ENCODE measurements at regions not wholly inside any gene's neighbourhood (a gene's known extent, or its start where the extent isn't known, plus 50 kb on each side); places are given as distances from the start of the nearest gene placed in this dataset.

DNA sequence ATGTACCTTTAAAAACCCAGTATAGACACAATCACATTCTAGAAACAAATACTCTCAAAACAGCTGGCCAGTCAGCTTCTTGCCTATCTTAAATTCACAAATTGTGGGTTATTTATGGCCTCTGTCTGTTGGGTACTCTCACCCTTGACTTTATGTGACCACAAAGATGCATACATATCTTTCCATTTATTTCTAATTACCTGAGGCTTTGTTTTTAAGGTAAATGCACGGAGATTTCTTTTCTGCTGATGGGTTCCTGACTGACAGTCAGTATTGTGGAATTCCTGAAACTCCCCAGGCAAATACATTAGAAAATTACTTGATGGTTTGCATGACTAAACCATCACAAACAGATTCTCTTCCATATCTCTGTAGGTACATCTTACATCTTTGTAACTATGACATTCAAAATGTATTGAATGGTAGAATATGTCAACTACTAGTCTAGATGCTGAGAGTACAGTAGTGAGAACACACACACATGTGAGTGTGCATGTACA, 107.7 kb downstream of the EDEM1 start:
- intact Hi-C loops (cut with micrococcal nuclease), result no loop called here
- Histone ChIP-seq H3K4me1 (ENCODE audit: insufficient read depth, low read length) (no peaks in the 10 kb centered on the region), H3K27me3 (ENCODE audit: insufficient read depth, low read length) (no peaks in the 10 kb centered on the region), H3K27ac (ENCODE audit: low read depth, low read length) (no peak overlapping the region), H3K36me3 (ENCODE audit: insufficient read depth, low read length) (no peaks in the 10 kb centered on the region), H3K4me3 (ENCODE audit: low read length in 2 of 2) (no peak overlapping the region), H3K9me3 (ENCODE audit: control insufficient read depth in 1 of 2, low read length in 2 of 2) (no peaks in the 10 kb centered on the region)
- Mint-ChIP-seq H3K4me1 (peaks cover 0 to 1% (median 0%) of the 10 kb centered on the region in 4 donors), H3K9me3 (no peaks in the 10 kb centered on the region), H3K4me3 (no peak overlapping the region), H3K27ac (no peak overlapping the region), H3K27me3 (peaks cover 6 to 7% of the 10 kb centered on the region in 2 donors), H3K36me3 (no peaks in the 10 kb centered on the region)
- no peak for DNase-seq
- CTCF ChIA-PET (ENCODE audit: partially characterized antibody), result no interaction called here
- POLR2A ChIA-PET (ENCODE audit: partially characterized antibody), result no interaction called here

DNA sequence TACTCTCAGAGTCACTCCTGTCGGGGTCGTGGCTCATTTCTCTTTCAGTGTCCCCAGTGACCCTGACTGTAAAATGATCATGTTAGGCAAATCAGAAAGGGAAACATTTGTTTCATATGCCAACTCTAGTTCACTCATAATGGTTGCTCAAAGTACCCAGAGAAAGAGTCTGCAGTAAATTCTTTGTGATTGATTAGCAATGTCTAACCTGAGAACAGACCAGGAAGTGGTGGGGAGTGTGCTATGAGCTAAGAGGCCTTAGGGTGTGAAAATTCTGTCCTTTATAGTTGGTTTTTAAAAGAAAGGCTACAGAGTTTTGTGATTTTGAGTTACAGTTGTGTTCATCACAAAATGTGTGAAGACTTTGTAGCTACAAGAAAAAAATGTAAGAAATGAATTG, 108.9 kb downstream of the EDEM1 start:
- ChIA-PET CTCF (ENCODE audit: partially characterized antibody) (interaction anchor here (1.3 kb wide), 1 partner anchor 9 kb away, joined by 4 read pairs; no protein-coding TSS in a partner anchor), POLR2A (ENCODE audit: partially characterized antibody) (no interaction called here)
- Mint-ChIP-seq H3K9me3 (no peaks in the 10 kb centered on the region), H3K27ac (no peak overlapping the region), H3K27me3 (peaks cover 6 to 7% of the 10 kb centered on the region in 2 donors), H3K4me1 (peaks cover 0 to 1% (median 0%) of the 10 kb centered on the region in 4 donors), H3K36me3 (no peaks in the 10 kb centered on the region), H3K4me3 (no peak overlapping the region)
- no peaks in the 10 kb centered on the region for H3K27me3 ChIP-seq (ENCODE audit: insufficient read depth, low read length)
- H3K27ac ChIP-seq (ENCODE audit: low read depth, low read length), result no peak overlapping the region
- no peak for DNase-seq
- H3K36me3 ChIP-seq (ENCODE audit: insufficient read depth, low read length), result no peaks in the 10 kb centered on the region
- H3K9me3 ChIP-seq (ENCODE audit: control insufficient read depth in 1 of 2, low read length in 2 of 2), result no peaks in the 10 kb centered on the region
- intact Hi-C loops (cut with micrococcal nuclease), result no loop called here
- H3K4me3 ChIP-seq (ENCODE audit: low read length in 2 of 2), result no peak overlapping the region
- H3K4me1 ChIP-seq (ENCODE audit: insufficient read depth, low read length), result no peaks in the 10 kb centered on the region

DNA sequence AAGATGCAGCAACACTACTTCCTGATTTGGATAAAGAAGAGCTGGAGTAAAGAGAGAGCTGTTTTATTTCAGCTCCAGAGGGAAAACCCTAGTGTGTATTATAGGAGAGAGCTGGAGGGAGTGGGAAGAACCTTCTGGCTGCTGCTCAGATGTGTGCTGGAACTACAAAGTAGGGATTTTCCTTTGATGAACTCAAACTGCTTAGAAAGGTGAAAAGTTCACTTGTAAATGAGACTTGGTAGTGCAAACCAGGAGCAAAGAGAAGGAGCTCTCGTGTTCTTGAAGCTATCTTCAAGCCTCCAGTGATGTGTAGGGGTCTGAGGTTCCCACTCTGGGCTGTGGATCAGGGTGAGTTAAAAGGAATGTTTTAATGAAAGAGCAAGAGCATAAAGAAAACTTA, 110.4 kb downstream of the EDEM1 start:
- POLR2A ChIA-PET (ENCODE audit: partially characterized antibody), result no interaction called here
- Histone ChIP-seq H3K36me3 (ENCODE audit: insufficient read depth, low read length) (no peaks in the 10 kb centered on the region), H3K9me3 (ENCODE audit: control insufficient read depth in 1 of 2, low read length in 2 of 2) (no peaks in the 10 kb centered on the region), H3K27me3 (ENCODE audit: insufficient read depth, low read length) (no peaks in the 10 kb centered on the region), H3K4me1 (ENCODE audit: insufficient read depth, low read length) (no peaks in the 10 kb centered on the region), H3K4me3 (ENCODE audit: low read length in 2 of 2) (no peak overlapping the region), H3K27ac (ENCODE audit: low read depth, low read length) (no peak overlapping the region)
- H3K4me3 Mint-ChIP-seq, result no peak overlapping the region
- peaks cover 5 to 6% of the 10 kb centered on the region in 2 donors for H3K27me3 Mint-ChIP-seq
- CTCF ChIA-PET (ENCODE audit: partially characterized antibody), result interaction anchor here (0.5 to 1.6 kb wide), 3 partner anchors 8 to 587 kb away, joined by 3 to 5 read pairs (median 4); no protein-coding TSS in a partner anchor
- DNase-seq, result no peak
- H3K4me1 Mint-ChIP-seq, result peaks cover 0 to 1% (median 0%) of the 10 kb centered on the region in 4 donors
- intact Hi-C loops (cut with micrococcal nuclease), result no loop called here
- no peaks in the 10 kb centered on the region for H3K36me3 Mint-ChIP-seq
- no peaks in the 10 kb centered on the region for H3K9me3 Mint-ChIP-seq
- no peak overlapping the region for H3K27ac Mint-ChIP-seq

DNA sequence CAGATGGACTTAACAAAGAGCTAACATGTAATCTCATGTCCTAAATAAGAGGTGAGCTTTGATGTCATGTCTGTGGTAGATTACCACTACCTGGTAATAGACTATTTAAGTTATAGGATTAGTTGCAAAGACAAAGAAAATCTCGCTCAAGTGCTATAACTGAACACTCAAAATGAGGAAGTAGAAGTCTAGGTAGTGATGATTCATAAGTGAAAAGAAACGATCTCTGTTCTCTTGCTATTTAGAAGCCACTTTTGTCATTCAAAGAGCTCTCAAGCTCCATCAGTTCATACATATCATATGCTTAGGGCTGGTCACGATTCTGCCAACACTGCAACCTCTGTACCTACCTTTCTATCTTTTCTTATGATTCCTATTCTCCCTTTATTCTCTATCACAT, 110.9 kb downstream of the EDEM1 start:
- peaks cover 4% of the 10 kb centered on the region in 2 donors for H3K27me3 Mint-ChIP-seq
- ChIA-PET CTCF (ENCODE audit: partially characterized antibody) (interaction anchor here (1.6 kb wide), 1 partner anchor 12 kb away, joined by 5 read pairs; no protein-coding TSS in a partner anchor), POLR2A (ENCODE audit: partially characterized antibody) (no interaction called here)
- Histone ChIP-seq H3K27me3 (ENCODE audit: insufficient read depth, low read length) (no peaks in the 10 kb centered on the region), H3K4me1 (ENCODE audit: insufficient read depth, low read length) (no peaks in the 10 kb centered on the region), H3K4me3 (ENCODE audit: low read length in 2 of 2) (no peak overlapping the region), H3K27ac (ENCODE audit: low read depth, low read length) (no peak overlapping the region), H3K36me3 (ENCODE audit: insufficient read depth, low read length) (no peaks in the 10 kb centered on the region), H3K9me3 (ENCODE audit: control insufficient read depth in 1 of 2, low read length in 2 of 2) (no peaks in the 10 kb centered on the region)
- intact Hi-C loops (cut with micrococcal nuclease), result no loop called here
- no peaks in the 10 kb centered on the region for H3K9me3 Mint-ChIP-seq
- H3K27ac Mint-ChIP-seq, result no peak overlapping the region
- H3K36me3 Mint-ChIP-seq, result no peaks in the 10 kb centered on the region
- no peak overlapping the region for H3K4me3 Mint-ChIP-seq
- DNase-seq, result no peak
- H3K4me1 Mint-ChIP-seq, result peaks cover 0 to 1% (median 0%) of the 10 kb centered on the region in 4 donors

DNA sequence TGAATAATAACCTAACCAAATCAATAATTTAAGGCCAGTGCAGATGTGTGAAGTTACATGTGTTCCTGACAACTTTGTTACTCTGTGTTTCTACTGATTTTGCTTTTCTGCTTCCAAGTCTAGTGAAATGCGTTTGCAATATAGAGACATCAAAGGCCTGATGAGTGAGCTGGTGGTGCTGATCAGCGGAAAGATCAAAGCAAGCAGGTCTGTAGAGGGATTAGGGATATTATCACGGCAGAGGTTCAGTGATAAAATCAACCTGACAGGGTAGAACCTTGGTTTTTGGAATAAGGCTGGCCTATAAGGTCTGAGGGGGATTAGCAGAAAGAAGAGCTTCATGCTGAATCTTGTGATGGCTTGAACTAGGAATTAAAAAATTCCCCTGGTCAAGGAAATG, 111.7 kb downstream of the EDEM1 start:
- no peaks in the 10 kb centered on the region for H3K9me3 Mint-ChIP-seq
- H3K4me3 Mint-ChIP-seq, result no peak overlapping the region
- H3K4me3 ChIP-seq (ENCODE audit: low read length in 2 of 2), result no peak overlapping the region
- no peak overlapping the region for H3K27ac ChIP-seq (ENCODE audit: low read depth, low read length)
- intact Hi-C loops (cut with micrococcal nuclease), result no loop called here
- H3K27me3 Mint-ChIP-seq, result peaks cover 3 to 4% of the 10 kb centered on the region in 2 donors
- peaks cover 0 to 1% (median 0%) of the 10 kb centered on the region in 4 donors for H3K4me1 Mint-ChIP-seq
- DNase-seq, result no peak
- POLR2A ChIA-PET (ENCODE audit: partially characterized antibody), result no interaction called here
- H3K9me3 ChIP-seq (ENCODE audit: control insufficient read depth in 1 of 2, low read length in 2 of 2), result no peaks in the 10 kb centered on the region
- no peak overlapping the region for H3K27ac Mint-ChIP-seq
- CTCF ChIA-PET (ENCODE audit: partially characterized antibody), result interaction anchor here (1.6 kb wide), 1 partner anchor 11 kb away, joined by 5 read pairs; no protein-coding TSS in a partner anchor
- no peaks in the 10 kb centered on the region for H3K4me1 ChIP-seq (ENCODE audit: insufficient read depth, low read length)
- H3K36me3 ChIP-seq (ENCODE audit: insufficient read depth, low read length), result no peaks in the 10 kb centered on the region
- no peaks in the 10 kb centered on the region for H3K27me3 ChIP-seq (ENCODE audit: insufficient read depth, low read length)
- no peaks in the 10 kb centered on the region for H3K36me3 Mint-ChIP-seq

DNA sequence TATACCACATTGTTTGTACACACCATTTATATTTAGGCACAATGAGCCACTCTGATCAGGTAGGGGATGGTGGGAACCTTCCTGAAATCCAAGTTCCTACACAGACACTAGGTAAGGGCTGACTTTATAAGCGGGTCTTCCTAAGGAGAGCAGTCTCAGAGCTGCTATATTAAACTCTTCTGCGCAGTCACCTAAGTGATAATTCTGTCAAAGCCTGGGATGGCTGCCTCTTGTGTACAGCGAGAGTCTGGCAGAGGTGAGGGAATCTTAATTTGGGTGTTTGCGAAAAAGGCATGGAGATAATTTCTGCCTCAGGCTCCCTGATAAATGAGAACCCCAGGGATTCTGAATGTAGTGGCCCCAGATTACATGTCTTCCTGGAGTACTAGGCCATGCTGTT, 113.1 kb downstream of the EDEM1 start:
- Mint-ChIP-seq H3K27ac (no peak overlapping the region), H3K4me3 (no peak overlapping the region), H3K36me3 (no peaks in the 10 kb centered on the region), H3K4me1 (peaks cover 0 to 1% (median 0%) of the 10 kb centered on the region in 4 donors), H3K9me3 (no peaks in the 10 kb centered on the region), H3K27me3 (peaks cover 2 to 4% of the 10 kb centered on the region in 2 donors)
- intact Hi-C loops (cut with micrococcal nuclease), result no loop called here
- no peak for DNase-seq
- H3K4me3 ChIP-seq (ENCODE audit: low read length in 2 of 2), result no peak overlapping the region
- no peaks in the 10 kb centered on the region for H3K27me3 ChIP-seq (ENCODE audit: insufficient read depth, low read length)
- ChIA-PET CTCF (ENCODE audit: partially characterized antibody) (no interaction called here), POLR2A (ENCODE audit: partially characterized antibody) (no interaction called here)
- no peaks in the 10 kb centered on the region for H3K4me1 ChIP-seq (ENCODE audit: insufficient read depth, low read length)
- H3K9me3 ChIP-seq (ENCODE audit: control insufficient read depth in 1 of 2, low read length in 2 of 2), result no peaks in the 10 kb centered on the region
- no peaks in the 10 kb centered on the region for H3K36me3 ChIP-seq (ENCODE audit: insufficient read depth, low read length)
- H3K27ac ChIP-seq (ENCODE audit: low read depth, low read length), result no peak overlapping the region

DNA sequence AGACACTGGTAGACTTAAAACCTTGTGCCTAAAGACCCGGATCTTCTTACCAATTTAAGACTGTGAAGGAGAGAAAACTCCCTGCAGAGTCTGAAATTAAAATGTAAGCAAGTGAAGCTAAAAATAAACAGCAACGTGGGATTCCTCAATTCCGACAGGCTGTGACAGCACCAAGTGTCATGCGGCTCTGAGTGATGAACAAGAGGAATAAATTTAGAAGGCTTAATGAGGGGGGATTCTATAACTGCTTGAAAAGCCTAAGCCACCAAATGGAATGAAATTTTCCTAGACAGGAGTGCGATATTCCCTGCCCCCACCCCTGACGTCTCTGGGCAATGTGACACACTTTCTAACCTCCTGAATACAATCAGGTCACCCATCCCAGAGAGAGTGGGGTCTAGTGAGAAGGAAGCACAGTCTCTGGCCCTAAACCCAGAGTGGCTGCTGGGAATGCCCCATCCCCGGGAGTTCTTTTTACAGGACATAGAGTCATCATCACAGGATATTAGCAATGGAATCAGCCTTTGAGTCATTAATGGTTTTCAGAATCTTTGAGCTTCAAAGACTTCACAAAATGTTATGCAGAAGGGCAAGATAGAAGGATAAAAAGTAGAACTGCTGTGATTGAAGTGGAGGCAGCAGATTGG, 114.3 kb downstream of the EDEM1 start:
- H3K9me3 Mint-ChIP-seq, result no peaks in the 10 kb centered on the region
- H3K4me1 Mint-ChIP-seq, result peaks cover 0 to 1% (median 0%) of the 10 kb centered on the region in 4 donors
- H3K4me3 ChIP-seq (ENCODE audit: low read length in 2 of 2), result no peak overlapping the region
- ChIA-PET POLR2A (ENCODE audit: partially characterized antibody) (no interaction called here), CTCF (ENCODE audit: partially characterized antibody) (no interaction called here)
- H3K9me3 ChIP-seq (ENCODE audit: control insufficient read depth in 1 of 2, low read length in 2 of 2), result no peaks in the 10 kb centered on the region
- peaks cover 2 to 4% of the 10 kb centered on the region in 2 donors for H3K27me3 Mint-ChIP-seq
- no peaks in the 10 kb centered on the region for H3K27me3 ChIP-seq (ENCODE audit: insufficient read depth, low read length)
- no peak overlapping the region for H3K27ac ChIP-seq (ENCODE audit: low read depth, low read length)
- H3K4me1 ChIP-seq (ENCODE audit: insufficient read depth, low read length), result no peaks in the 10 kb centered on the region
- intact Hi-C loops (cut with micrococcal nuclease), result no loop called here
- no peaks in the 10 kb centered on the region for H3K36me3 Mint-ChIP-seq
- H3K36me3 ChIP-seq (ENCODE audit: insufficient read depth, low read length), result no peaks in the 10 kb centered on the region
- no peak overlapping the region for H3K4me3 Mint-ChIP-seq
- no peak for DNase-seq
- H3K27ac Mint-ChIP-seq, result no peak overlapping the region

Data from CD4-positive, alpha-beta memory T cell (primary cell).